ENCODE measurements at regions not wholly inside any gene's neighbourhood (a gene's known extent, or its start where the extent isn't known, plus 50 kb on each side); places are given as distances from the start of the nearest gene placed in this dataset.
A peak's percentile ranks its signal among the peaks of the same experiment; 100 is the strongest.
"Not testable (repeated sequence)": the region's sequence is repeated elsewhere in the genome, so short reads cannot be mapped to it uniquely, and the experiment has no call there.

- H3K27me3 ChIP-seq, result no peaks in the 10 kb centered on the region
- ATAC-seq (no peak), DNase-seq (no peak)
- no peak for TF ChIP-seq CTCF (IDR thresholded peaks at IDR 0.05)
- H3K4me1 ChIP-seq, result peaks cover 26% of the 10 kb centered on the region
- H3K9me3 ChIP-seq, result no peaks in the 10 kb centered on the region
- H3K27ac ChIP-seq, result no peak overlapping the region
- H3K36me3 ChIP-seq, result no peaks in the 10 kb centered on the region
- intact Hi-C loops (cut with DNase I), result no loop called here
- no peak overlapping the region for H3K4me3 ChIP-seq
Observed at GRCh38 chr20:20785226-20785625, 72.8 kb upstream of the RALGAPA2 start.

DNA sequence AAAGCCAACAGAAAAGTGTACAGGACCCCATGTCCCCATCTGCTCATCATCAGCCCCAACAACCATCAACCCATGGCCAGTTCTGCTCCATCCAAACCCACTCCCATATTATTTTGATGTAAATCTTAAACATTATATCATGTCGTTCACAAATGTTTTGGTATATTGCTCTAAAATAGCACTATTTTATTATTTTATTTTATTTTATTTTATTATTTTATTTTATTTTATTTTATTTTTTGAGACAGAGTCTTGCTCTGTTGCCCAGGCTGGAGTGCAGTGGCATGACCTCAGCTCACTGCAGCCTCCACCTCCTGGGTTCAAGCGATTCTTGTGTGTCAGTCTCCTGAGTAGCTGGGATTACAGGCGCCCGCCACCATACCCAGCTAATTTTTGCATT lies 72.0 kb upstream of the RALGAPA2 start:
- H3K4me3 ChIP-seq; intact Hi-C loops (cut with DNase I): not testable (repeated sequence)

DNA sequence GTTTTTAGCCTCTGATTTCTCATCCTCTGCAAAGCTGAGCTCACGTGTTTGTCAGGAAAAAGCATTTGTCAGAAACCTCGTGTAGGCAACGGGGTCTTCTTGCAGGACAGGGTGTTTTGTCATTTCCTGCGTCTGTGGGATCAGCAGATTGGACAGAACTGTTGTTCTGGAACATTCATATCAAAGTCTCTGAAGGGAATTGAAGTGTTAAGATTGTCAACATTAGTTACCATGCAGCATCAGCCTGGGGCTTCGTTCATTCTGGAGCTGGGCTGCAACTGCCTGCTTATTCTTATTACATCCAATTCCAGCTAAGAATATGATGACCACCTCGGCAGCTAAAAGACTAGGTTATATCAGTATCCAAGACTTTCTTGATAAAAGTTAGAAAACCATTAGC lies 71.0 kb upstream of the RALGAPA2 start:
- DNase-seq (no peak), ATAC-seq (no peak)
- H3K27ac ChIP-seq, result no peak overlapping the region
- H3K4me3 ChIP-seq, result no peak overlapping the region
- no peaks in the 10 kb centered on the region for H3K9me3 ChIP-seq
- no peaks in the 10 kb centered on the region for H3K36me3 ChIP-seq
- H3K4me1 ChIP-seq, result peaks cover 29% of the 10 kb centered on the region
- intact Hi-C loops (cut with DNase I), result no loop called here
- no peaks in the 10 kb centered on the region for H3K27me3 ChIP-seq
- no peak for TF ChIP-seq CTCF (IDR thresholded peaks at IDR 0.05)

More for the DNA sequence above, 72.0 kb upstream of the RALGAPA2 start:
- not testable (repeated sequence) for H3K9me3 ChIP-seq, H3K36me3 ChIP-seq, DNase-seq, H3K27me3 ChIP-seq, H3K27ac ChIP-seq, ATAC-seq
- peaks cover 29% of the 10 kb centered on the region for H3K4me1 ChIP-seq

GRCh38 chr20:20782755-20783154 lies 70.3 kb upstream of the RALGAPA2 start:
- H3K27me3 ChIP-seq, result no peaks in the 10 kb centered on the region
- DNase-seq (no peak), ATAC-seq (no peak)
- no peaks in the 10 kb centered on the region for H3K9me3 ChIP-seq
- no peaks in the 10 kb centered on the region for H3K36me3 ChIP-seq
- H3K4me1 ChIP-seq, result peaks cover 29% of the 10 kb centered on the region
- no peak overlapping the region for H3K4me3 ChIP-seq
- no peak for TF ChIP-seq CTCF (IDR thresholded peaks at IDR 0.05)
- H3K27ac ChIP-seq, result no peak overlapping the region
- intact Hi-C loops (cut with DNase I), result no loop called here

DNA sequence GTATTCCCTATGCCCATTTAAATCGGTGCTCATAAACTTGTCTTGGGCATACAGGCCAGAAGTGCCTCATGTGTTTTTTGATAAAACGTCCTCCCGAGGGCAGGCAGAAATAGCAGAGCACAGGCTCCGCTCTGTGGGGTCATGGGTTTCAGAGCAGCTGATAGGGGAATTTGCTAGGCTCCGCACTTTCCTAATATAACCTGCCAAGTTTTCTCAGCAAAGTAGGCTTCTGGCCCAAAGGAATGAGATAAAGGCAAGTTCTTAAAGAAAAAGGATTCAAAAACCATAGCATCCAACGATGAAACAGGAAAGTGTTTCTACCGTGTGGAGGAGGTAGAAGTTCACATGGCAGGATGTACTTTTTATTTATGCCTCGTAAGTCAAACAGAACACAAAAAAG lies 69.8 kb upstream of the RALGAPA2 start:
- H3K36me3 ChIP-seq, result no peaks in the 10 kb centered on the region
- no peak for ATAC-seq

GRCh38 chr20:20781029-20781428 lies 68.6 kb upstream of the RALGAPA2 start:
- no peaks in the 10 kb centered on the region for H3K36me3 ChIP-seq
- H3K27ac ChIP-seq, result peak overlapping the region; percentile 70

More for the DNA sequence above, 69.8 kb upstream of the RALGAPA2 start:
- no peaks in the 10 kb centered on the region for H3K27me3 ChIP-seq
- peaks cover 29% of the 10 kb centered on the region for H3K4me1 ChIP-seq
- no peaks in the 10 kb centered on the region for H3K9me3 ChIP-seq
- H3K4me3 ChIP-seq, result no peak overlapping the region
- no peak for DNase-seq
- TF ChIP-seq CTCF (IDR thresholded peaks at IDR 0.05), result no peak
- intact Hi-C loops (cut with DNase I), result no loop called here
- no peak overlapping the region for H3K27ac ChIP-seq

More at GRCh38 chr20:20781029-20781428, 68.6 kb upstream of the RALGAPA2 start:
- Histone ChIP-seq H3K4me1 (peaks cover 29% of the 10 kb centered on the region), H3K4me3 (no peak overlapping the region), H3K9me3 (no peaks in the 10 kb centered on the region), H3K27me3 (no peaks in the 10 kb centered on the region)
- DNase-seq (no peak), ATAC-seq (no peak)
- TF ChIP-seq CTCF (IDR thresholded peaks at IDR 0.05), result no peak
- intact Hi-C loops (cut with DNase I), result no loop called here

Measured in upper lobe of right lung (tissue), 1 donor.